ENCODE measurements at regions not wholly inside any gene's neighbourhood (a gene's known extent, or its start where the extent isn't known, plus 50 kb on each side); places are given as distances from the start of the nearest gene placed in this dataset.

DNA sequence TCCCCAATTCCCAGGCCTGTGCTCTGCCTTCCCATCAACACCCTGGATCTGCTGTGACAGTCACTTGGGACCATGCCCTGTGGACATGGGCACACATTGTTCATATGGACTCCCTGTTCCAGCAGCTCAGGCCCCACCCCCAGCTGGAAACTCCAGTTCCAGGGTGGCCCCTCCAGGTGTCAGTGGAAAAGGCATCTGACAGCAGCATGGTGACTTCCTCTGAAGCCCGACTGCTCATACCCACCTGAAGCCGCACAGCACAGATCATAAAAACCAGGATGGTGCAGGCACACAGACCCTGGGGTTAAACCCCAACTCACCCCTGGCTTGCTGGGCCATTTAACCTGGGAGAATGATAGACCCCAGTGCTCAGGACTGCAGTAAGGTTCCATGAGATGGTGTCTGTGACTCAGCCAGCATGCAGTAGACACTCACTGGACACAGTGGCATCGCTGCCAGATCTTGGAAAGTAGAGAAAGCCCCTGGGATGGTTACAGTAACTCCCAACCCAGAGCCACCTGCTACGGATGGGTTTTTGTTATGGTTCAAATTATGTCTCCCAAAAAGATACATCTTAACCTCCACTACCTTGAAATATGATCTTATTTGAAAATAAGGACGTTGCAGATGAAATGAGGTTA is 72.6 kb upstream of the NANOS1 start:
- H3K27me3 ChIP-seq (ENCODE audit: control insufficient read depth, insufficient read depth, low read length), result peaks cover 8% of the 10 kb centered on the region
- no peak overlapping the region for H3K27ac ChIP-seq (ENCODE audit: low read depth, low read length)
- ChIA-PET CTCF (no interaction called here), POLR2A (no interaction called here)
- no peak for TF ChIP-seq CTCF (IDR thresholded peaks at IDR 0.05; ENCODE audit: low read depth, low read length)
- no peak for DNase-seq (ENCODE audit: low read depth, low spot score)
- H3K9me3 ChIP-seq (ENCODE audit: control insufficient read depth, insufficient read depth, low read length), result no peaks in the 10 kb centered on the region
- no peak overlapping the region for H3K4me3 ChIP-seq (ENCODE audit: low read depth, low read length)

- POLR2A ChIA-PET, result no interaction called here
- TF ChIP-seq CTCF (IDR thresholded peaks at IDR 0.05; ENCODE audit: low read depth, low read length), result no peak
Measured at GRCh38 chr10:118957443-118957825, 72.1 kb upstream of the NANOS1 start.

GRCh38 chr10:118957966-118958365 is 71.5 kb upstream of the NANOS1 start:
- no peaks in the 10 kb centered on the region for H3K9me3 ChIP-seq (ENCODE audit: control insufficient read depth, insufficient read depth, low read length)
- H3K27ac ChIP-seq (ENCODE audit: low read depth, low read length), result no peak overlapping the region
- H3K4me3 ChIP-seq (ENCODE audit: low read depth, low read length), result no peak overlapping the region
- no peak for TF ChIP-seq CTCF (IDR thresholded peaks at IDR 0.05; ENCODE audit: low read depth, low read length)
- POLR2A ChIA-PET, result no interaction called here
- H3K27me3 ChIP-seq (ENCODE audit: control insufficient read depth, insufficient read depth, low read length), result peaks cover 4% of the 10 kb centered on the region
- DNase-seq (ENCODE audit: low read depth, low spot score), result no peak
- CTCF ChIA-PET, result no interaction called here

More at GRCh38 chr10:118957443-118957825, 72.1 kb upstream of the NANOS1 start:
- DNase-seq (ENCODE audit: low read depth, low spot score), result no peak
- CTCF ChIA-PET, result no interaction called here
- no peak overlapping the region for H3K4me3 ChIP-seq (ENCODE audit: low read depth, low read length)
- peaks cover 4% of the 10 kb centered on the region for H3K27me3 ChIP-seq (ENCODE audit: control insufficient read depth, insufficient read depth, low read length)
- H3K27ac ChIP-seq (ENCODE audit: low read depth, low read length), result no peak overlapping the region
- H3K9me3 ChIP-seq (ENCODE audit: control insufficient read depth, insufficient read depth, low read length), result no peaks in the 10 kb centered on the region

GRCh38 chr10:118958559-118958958 is 71.0 kb upstream of the NANOS1 start:
- Histone ChIP-seq H3K27me3 (ENCODE audit: control insufficient read depth, insufficient read depth, low read length) (peaks cover 4% of the 10 kb centered on the region), H3K9me3 (ENCODE audit: control insufficient read depth, insufficient read depth, low read length) (no peaks in the 10 kb centered on the region), H3K27ac (ENCODE audit: low read depth, low read length) (no peak overlapping the region), H3K4me3 (ENCODE audit: low read depth, low read length) (no peak overlapping the region)
- no peak for TF ChIP-seq CTCF (IDR thresholded peaks at IDR 0.05; ENCODE audit: low read depth, low read length)
- POLR2A ChIA-PET, result no interaction called here
- CTCF ChIA-PET, result no interaction called here
- DNase-seq (ENCODE audit: low read depth, low spot score), result no peak

DNA sequence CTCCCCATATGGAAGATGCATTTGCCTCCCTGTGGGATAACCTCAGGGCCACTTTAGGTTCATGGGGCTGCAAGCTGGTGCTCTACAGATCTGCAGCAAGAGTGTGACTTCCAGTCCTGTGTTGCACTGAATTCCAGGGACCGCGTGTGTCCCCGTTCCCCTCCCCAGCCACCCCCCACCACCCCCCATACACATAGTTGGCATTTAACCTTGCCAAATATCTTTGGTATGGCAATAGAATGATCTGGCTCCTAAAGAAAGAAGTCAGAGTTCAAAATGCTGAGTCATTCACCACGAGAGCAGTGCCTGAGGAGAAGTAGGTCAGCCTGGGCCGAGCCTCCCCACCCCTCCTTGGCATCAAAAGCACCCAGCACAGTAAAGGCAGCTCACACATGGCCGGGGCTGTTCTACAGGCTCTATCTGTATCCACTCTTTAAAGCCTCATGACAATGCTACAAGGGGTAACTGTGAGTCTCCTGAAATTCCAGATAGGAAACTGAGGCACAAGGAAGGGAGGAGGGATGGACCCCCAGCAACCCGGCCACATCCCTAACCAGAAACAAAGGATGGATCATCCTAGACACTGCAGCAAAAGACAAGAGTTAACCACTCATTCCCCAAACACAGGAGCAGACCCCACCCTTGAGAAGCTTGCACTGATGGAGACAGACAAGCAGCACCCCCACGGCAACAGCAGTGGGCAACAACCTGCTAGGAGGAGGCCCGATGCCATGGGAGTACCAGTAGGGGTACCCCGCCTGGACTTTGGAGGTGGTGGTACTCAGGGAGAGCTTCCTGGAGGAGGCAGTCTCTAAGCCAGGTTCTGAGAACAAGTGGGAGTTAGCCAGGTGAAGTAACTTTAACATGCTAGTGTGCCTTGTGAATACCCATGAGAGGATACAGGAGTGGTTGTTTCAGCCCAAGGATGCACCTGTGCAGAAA is 70.3 kb upstream of the NANOS1 start:
- ChIA-PET CTCF (no interaction called here), POLR2A (interaction anchor here (0.6 kb wide), 1 partner anchor 133 kb away, joined by 3 read pairs; no protein-coding TSS in a partner anchor)
- DNase-seq (ENCODE audit: low read depth, low spot score), result no peak
- Histone ChIP-seq H3K27me3 (ENCODE audit: control insufficient read depth, insufficient read depth, low read length) (peaks cover 6% of the 10 kb centered on the region), H3K27ac (ENCODE audit: low read depth, low read length) (no peak overlapping the region), H3K4me3 (ENCODE audit: low read depth, low read length) (no peak overlapping the region), H3K9me3 (ENCODE audit: control insufficient read depth, insufficient read depth, low read length) (no peaks in the 10 kb centered on the region)
- TF ChIP-seq CTCF (IDR thresholded peaks at IDR 0.05; ENCODE audit: low read depth, low read length), result no peak

All from AG04450 (cell line).